HL-60 (cell line): ENCODE measurements at regions not wholly inside any gene's neighbourhood (a gene's known extent, or its start where the extent isn't known, plus 50 kb on each side); places are given as distances from the start of the nearest gene placed in this dataset.

Experiments used
- DNase-seq, 2 experiments: peaks; one replicate each; pipeline ENCODE4 v3.0.0-alpha.2; 2010 to 2020; ENCODE audit warnings: low read depth in 1 of 2, low spot score in 1 of 2
- H3K27ac ChIP-seq: fragments of 250-450 bp; sonication (Bioruptor Pico); replicated peaks from 2 replicates; pipeline ENCODE4 v1.5.1; 2020; ENCODE audit warnings: mild to moderate bottlenecking, moderate library complexity
- H3K27me3 ChIP-seq: fragments of 250-450 bp; sonication (Bioruptor Pico); 2 replicates; pipeline ENCODE4 v1.5.1; 2021; ENCODE audit warnings: mild to moderate bottlenecking, moderate library complexity; ENCODE audit not compliant: insufficient read depth, poor library complexity, severe bottlenecking
- H3K4me3 ChIP-seq: replicated peaks from 2 replicates; pipeline ENCODE4 v1.5.1; 2011; ENCODE audit warnings: mild to moderate bottlenecking, control low read depth, low read length; ENCODE audit not compliant: insufficient read depth
- GABPA ChIP-seq: IDR thresholded peaks from 2 replicates; pipeline ENCODE4 v1.6.1; 2012; ENCODE audit warnings: low read depth
- POLR2AphosphoS5 ChIP-seq: IDR thresholded peaks from 2 replicates; pipeline ENCODE4 v1.6.1; 2012; ENCODE audit warnings: low read depth
- SPI1 ChIP-seq: IDR thresholded peaks from 2 replicates; pipeline ENCODE4 v1.6.1; 2012; ENCODE audit warnings: low read depth, mild to moderate bottlenecking, borderline replicate concordance
- TF ChIP-seq, protein P1 (sequence below): IDR thresholded peaks from one replicate; pipeline ENCODE4 v1.5.1; 2011; ENCODE audit warnings: low read length, control low read depth, inconsistent platforms; ENCODE audit not compliant: insufficient read depth
- TF ChIP-seq, protein P2 (sequence below): IDR thresholded peaks from 2 replicates; pipeline ENCODE4 v1.6.1; 2012; ENCODE audit warnings: low read depth; ENCODE audit not compliant: insufficient replicate concordance

DNA sequence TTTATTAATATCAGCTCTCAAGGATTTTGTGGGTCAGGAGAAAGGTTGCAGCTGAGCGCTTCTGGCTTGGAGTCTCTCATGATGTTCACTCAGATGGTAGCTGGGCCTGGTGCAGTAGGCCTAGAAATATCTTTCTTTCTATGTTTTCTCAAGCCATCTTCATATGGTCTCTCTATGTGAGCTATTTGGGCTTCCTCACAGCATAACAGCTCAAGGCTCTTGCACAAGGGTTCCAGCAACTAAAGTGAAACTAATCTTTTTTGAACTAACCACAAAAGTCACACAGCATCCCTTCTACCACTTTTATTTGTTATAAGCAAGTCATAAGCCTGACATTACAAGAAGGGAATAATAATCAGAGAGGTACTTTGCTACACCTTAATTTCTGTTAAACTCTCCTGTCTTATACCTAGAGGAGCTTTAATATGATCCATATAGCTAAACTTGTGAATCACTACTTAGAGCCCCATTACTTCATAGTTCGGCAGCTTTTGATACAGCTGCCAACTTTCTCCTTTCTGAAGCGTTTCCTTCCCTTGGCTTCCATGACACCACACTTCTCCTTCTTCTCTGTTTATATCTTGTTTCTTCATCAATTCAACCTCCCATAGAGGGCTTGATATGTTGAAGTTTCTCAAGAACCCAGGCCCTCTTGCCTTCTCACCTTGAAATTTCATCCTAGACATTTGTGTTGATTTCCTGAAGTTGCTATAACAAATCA, 720.2 kb downstream of the LTN1 start:
- no peaks in the 10 kb centered on the region for H3K27me3 ChIP-seq
- no peak overlapping the region for H3K27ac ChIP-seq
- no peak for DNase-seq
- no peak for TF ChIP-seq GABPA
- TF ChIP-seq, protein P1, sequence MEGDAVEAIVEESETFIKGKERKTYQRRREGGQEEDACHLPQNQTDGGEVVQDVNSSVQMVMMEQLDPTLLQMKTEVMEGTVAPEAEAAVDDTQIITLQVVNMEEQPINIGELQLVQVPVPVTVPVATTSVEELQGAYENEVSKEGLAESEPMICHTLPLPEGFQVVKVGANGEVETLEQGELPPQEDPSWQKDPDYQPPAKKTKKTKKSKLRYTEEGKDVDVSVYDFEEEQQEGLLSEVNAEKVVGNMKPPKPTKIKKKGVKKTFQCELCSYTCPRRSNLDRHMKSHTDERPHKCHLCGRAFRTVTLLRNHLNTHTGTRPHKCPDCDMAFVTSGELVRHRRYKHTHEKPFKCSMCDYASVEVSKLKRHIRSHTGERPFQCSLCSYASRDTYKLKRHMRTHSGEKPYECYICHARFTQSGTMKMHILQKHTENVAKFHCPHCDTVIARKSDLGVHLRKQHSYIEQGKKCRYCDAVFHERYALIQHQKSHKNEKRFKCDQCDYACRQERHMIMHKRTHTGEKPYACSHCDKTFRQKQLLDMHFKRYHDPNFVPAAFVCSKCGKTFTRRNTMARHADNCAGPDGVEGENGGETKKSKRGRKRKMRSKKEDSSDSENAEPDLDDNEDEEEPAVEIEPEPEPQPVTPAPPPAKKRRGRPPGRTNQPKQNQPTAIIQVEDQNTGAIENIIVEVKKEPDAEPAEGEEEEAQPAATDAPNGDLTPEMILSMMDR, result no peak
- TF ChIP-seq, protein P2, sequence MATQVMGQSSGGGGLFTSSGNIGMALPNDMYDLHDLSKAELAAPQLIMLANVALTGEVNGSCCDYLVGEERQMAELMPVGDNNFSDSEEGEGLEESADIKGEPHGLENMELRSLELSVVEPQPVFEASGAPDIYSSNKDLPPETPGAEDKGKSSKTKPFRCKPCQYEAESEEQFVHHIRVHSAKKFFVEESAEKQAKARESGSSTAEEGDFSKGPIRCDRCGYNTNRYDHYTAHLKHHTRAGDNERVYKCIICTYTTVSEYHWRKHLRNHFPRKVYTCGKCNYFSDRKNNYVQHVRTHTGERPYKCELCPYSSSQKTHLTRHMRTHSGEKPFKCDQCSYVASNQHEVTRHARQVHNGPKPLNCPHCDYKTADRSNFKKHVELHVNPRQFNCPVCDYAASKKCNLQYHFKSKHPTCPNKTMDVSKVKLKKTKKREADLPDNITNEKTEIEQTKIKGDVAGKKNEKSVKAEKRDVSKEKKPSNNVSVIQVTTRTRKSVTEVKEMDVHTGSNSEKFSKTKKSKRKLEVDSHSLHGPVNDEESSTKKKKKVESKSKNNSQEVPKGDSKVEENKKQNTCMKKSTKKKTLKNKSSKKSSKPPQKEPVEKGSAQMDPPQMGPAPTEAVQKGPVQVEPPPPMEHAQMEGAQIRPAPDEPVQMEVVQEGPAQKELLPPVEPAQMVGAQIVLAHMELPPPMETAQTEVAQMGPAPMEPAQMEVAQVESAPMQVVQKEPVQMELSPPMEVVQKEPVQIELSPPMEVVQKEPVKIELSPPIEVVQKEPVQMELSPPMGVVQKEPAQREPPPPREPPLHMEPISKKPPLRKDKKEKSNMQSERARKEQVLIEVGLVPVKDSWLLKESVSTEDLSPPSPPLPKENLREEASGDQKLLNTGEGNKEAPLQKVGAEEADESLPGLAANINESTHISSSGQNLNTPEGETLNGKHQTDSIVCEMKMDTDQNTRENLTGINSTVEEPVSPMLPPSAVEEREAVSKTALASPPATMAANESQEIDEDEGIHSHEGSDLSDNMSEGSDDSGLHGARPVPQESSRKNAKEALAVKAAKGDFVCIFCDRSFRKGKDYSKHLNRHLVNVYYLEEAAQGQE, result no peak
- no peak for TF ChIP-seq POLR2AphosphoS5
- no peak for TF ChIP-seq SPI1
- no peak overlapping the region for H3K4me3 ChIP-seq

DNA sequence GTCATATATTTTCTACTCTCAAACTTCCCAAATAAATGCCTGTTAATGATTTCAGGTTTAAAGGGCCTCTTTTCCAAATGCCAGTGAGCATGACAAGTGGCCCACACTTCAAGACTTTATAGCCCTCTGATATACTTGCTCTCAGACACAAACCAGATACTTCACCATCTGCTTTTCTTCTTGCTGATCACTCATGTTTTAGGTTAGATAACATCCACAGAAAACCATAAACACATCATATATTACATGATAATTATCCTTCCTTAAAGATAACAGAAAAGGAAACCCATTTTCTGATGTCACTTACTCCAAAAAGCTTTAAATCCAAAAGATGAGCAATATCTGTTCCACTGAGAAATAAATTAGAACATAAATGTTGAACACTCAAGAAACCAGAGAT, 723.5 kb downstream of the LTN1 start:
- no peak overlapping the region for H3K27ac ChIP-seq
- no peaks in the 10 kb centered on the region for H3K27me3 ChIP-seq
- no peak for DNase-seq
- no peak for TF ChIP-seq SPI1
- TF ChIP-seq, protein P1, result no peak
- TF ChIP-seq GABPA, result no peak
- TF ChIP-seq POLR2AphosphoS5, result no peak
- TF ChIP-seq, protein P2, result no peak
- no peak overlapping the region for H3K4me3 ChIP-seq

DNA sequence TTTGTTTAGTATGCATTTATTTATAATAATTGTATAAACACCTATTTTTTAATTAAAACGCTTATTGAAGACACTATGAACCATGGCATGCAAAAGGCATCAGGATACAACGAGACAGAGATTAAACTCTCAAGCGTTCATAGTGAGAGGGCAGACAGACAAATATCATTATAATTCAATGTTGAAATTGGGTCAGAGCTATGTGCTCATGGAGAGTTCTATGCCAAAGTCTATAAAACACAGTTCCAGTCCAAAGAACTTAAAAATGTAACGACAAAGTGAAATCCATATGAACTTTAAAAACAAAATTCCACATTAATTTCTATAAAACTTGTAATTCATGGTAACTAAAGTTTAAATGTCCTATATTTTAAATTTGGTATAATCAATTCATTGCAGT, 724.0 kb downstream of the LTN1 start:
- Histone ChIP-seq H3K4me3 (no peak overlapping the region), H3K27ac (no peak overlapping the region), H3K27me3 (no peaks in the 10 kb centered on the region)
- DNase-seq, result no peak
- TF ChIP-seq, protein P2, result no peak
- TF ChIP-seq POLR2AphosphoS5 (no peak), SPI1 (no peak), GABPA (no peak)
- TF ChIP-seq, protein P1, result no peak
